ENCODE measurements at regions not wholly inside any gene's neighbourhood (a gene's known extent, or its start where the extent isn't known, plus 50 kb on each side); places are given as distances from the start of the nearest gene placed in this dataset.

DNA sequence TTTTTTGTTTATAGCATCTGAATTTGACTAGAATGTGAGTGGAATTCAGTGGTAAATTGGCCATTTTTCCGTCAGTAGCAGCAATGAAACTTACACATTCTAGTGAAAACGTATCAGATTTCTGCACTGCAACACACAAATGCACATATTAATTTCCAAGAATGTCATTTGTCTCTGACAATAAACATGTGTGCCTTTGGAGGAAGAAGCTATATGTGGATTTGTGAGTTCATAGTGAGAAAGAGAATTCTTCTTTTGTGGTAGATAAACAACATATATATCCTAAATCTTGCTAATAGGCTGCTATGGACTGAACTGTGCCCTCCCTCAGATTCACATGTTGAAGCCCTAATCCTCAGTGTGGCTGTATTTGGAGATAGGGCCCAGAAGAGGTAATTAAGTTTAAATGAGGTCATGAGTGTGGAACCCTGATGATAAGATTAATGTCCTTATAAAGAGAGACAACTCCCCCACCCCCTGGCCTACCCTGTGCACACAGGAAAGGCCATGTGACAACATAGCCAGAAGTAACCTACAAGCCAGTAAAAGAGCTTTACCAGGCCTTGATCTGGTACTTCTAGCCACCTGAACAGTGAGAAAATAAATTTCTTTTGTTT, 200.2 kb upstream of the EYA4 start:
- Histone ChIP-seq H2BK120ac (ENCODE audit: low read depth, low read length) (no peak overlapping the region), H2AK9ac (replicated peaks; ENCODE audit: low read depth, low read length, poor library complexity) (no peak overlapping the region), H3K4me3 (ENCODE audit: insufficient read depth, low read depth, low read length) (no peak overlapping the region), H3K9ac (ENCODE audit: low read depth, low read length) (no peak overlapping the region), H3K4me1 (ENCODE audit: control insufficient read depth, insufficient read depth, low read length) (no peaks in the 10 kb centered on the region), H4K8ac (ENCODE audit: low read depth in 2 of 2, low read length in 2 of 2) (no peak overlapping the region), H3K9me1 (ENCODE audit: insufficient read depth, low read length) (no peaks in the 10 kb centered on the region), H3K9me3 (ENCODE audit: control insufficient read depth, insufficient read depth, low read length) (no peaks in the 10 kb centered on the region), H3K36me3 (ENCODE audit: control insufficient read depth, insufficient read depth, low read length) (no peaks in the 10 kb centered on the region), H2AFZ (replicated peaks; ENCODE audit: low read length, poor library complexity) (no peak overlapping the region), H3K4ac (ENCODE audit: low read depth, low read length) (no peak overlapping the region), H4K91ac (ENCODE audit: insufficient read depth, low read depth, low read length) (no peak overlapping the region), H2AK5ac (ENCODE audit: low read depth, low read length) (no peak overlapping the region), H2BK20ac (ENCODE audit: low read depth, low read length) (no peak overlapping the region), H2BK15ac (ENCODE audit: low read depth, low read length) (no peak overlapping the region), H3K18ac (ENCODE audit: low read depth, low read length) (no peak overlapping the region; the same call in 1 of the 2 replicates), H2BK5ac (ENCODE audit: low read depth, low read length, poor library complexity, severe bottlenecking) (no peak overlapping the region), H3K27ac (ENCODE audit: insufficient read depth, low read length) (no peak overlapping the region), H4K20me1 (ENCODE audit: insufficient read depth, low read length) (no peaks in the 10 kb centered on the region), H3K14ac (replicated peaks; ENCODE audit: low read depth, low read length) (no peak overlapping the region), H4K5ac (ENCODE audit: low read depth, low read length) (no peak overlapping the region), H3K27me3 (ENCODE audit: control insufficient read depth, insufficient read depth, low read length) (no peaks in the 10 kb centered on the region), H3K79me1 (ENCODE audit: low read depth in 1 of 2, low read length in 2 of 2) (no peaks in the 10 kb centered on the region), H3K4me2 (ENCODE audit: low read depth, low read length) (no peak overlapping the region), H3K56ac (ENCODE audit: extremely low read depth, insufficient read depth, low read length) (no peak overlapping the region), H3K23ac (ENCODE audit: low read depth, low read length) (no peak overlapping the region)
- ATAC-seq (ENCODE audit: low read depth) (no peak), DNase-seq (no peak)
- POLR2A ChIA-PET (ENCODE audit: unreplicated experiment): no interaction called here
- TF ChIP-seq, protein P1, sequence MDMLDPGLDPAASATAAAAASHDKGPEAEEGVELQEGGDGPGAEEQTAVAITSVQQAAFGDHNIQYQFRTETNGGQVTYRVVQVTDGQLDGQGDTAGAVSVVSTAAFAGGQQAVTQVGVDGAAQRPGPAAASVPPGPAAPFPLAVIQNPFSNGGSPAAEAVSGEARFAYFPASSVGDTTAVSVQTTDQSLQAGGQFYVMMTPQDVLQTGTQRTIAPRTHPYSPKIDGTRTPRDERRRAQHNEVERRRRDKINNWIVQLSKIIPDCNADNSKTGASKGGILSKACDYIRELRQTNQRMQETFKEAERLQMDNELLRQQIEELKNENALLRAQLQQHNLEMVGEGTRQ (IDR thresholded peaks at IDR 0.05; ENCODE audit: low read depth, low read length): no peak
- no peak for TF ChIP-seq CEBPB (IDR thresholded peaks at IDR 0.05; ENCODE audit: low read depth, low read length)
- TF ChIP-seq, protein P2, sequence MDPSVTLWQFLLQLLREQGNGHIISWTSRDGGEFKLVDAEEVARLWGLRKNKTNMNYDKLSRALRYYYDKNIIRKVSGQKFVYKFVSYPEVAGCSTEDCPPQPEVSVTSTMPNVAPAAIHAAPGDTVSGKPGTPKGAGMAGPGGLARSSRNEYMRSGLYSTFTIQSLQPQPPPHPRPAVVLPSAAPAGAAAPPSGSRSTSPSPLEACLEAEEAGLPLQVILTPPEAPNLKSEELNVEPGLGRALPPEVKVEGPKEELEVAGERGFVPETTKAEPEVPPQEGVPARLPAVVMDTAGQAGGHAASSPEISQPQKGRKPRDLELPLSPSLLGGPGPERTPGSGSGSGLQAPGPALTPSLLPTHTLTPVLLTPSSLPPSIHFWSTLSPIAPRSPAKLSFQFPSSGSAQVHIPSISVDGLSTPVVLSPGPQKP (IDR thresholded peaks at IDR 0.05; ENCODE audit: borderline replicate concordance, low read depth, low read length): no peak
- no peak for TF ChIP-seq RFX5 (IDR thresholded peaks at IDR 0.05; ENCODE audit: low read depth, low read length)
- TF ChIP-seq CHD1 (IDR thresholded peaks at IDR 0.05; ENCODE audit: low read depth, low read length): no peak
- no peak for TF ChIP-seq FOS (IDR thresholded peaks at IDR 0.05; ENCODE audit: low read depth, low read length)
- TF ChIP-seq MAZ (IDR thresholded peaks at IDR 0.05; ENCODE audit: borderline replicate concordance, low read depth, low read length): no peak
- TF ChIP-seq RAD21 (IDR thresholded peaks at IDR 0.05; ENCODE audit: low read length): no peak
- TF ChIP-seq RCOR1 (IDR thresholded peaks at IDR 0.05; ENCODE audit: insufficient replicate concordance, low read length): no peak
- no peak for TF ChIP-seq SMC3 (IDR thresholded peaks at IDR 0.05; ENCODE audit: low read depth, low read length)
- TF ChIP-seq POLR2A (IDR thresholded peaks at IDR 0.05; ENCODE audit: low read depth, low read length): no peak
- no peak for TF ChIP-seq NFE2L2 (IDR thresholded peaks at IDR 0.05; ENCODE audit: low read depth, low read length)
- no TSS peak for BruUV-seq (replicated peaks)
- CTCF ChIA-PET: interaction anchor here (0.5 to 0.6 kb wide), 2 partner anchors 506 to 737 kb away, joined by 3 to 6 read pairs; no protein-coding TSS in a partner anchor
- dilution Hi-C loops (cut with HindIII; ENCODE audit: low sequenced_read_pairs, unreplicated experiment) (no loop called here), intact Hi-C loops (cut with micrococcal nuclease) (loop anchor here (1.0 kb wide), 1 partner anchor 211 kb away; no protein-coding TSS in a partner anchor), in situ Hi-C loops (cut with MboI; ENCODE audit: low sequenced_read_pairs) (loop anchor here (10.0 kb wide), 1 partner anchor 216 kb away; no protein-coding TSS in a partner anchor)
- WGBS, 2 experiments (ENCODE audit: extremely low coverage in 2 of 2, insufficient read length in 1 of 2): no CpG with 5 or more reads among the region's 2 CpGs

Measured in IMR-90 (cell line).